HCT116 (cell line): ENCODE measurements at regions not wholly inside any gene's neighbourhood (a gene's known extent, or its start where the extent isn't known, plus 50 kb on each side); places are given as distances from the start of the nearest gene placed in this dataset.

Source experiments
- ATAC-seq: fragments of 200-7000 bp; cut with Tn5 transposase; 2 replicates; pipeline ENCODE4 v1.9.1; 2020; ENCODE audit warnings: mild to moderate bottlenecking, moderate library complexity
- BruUV-seq: library from RNA; stranded (reverse); fragments of 400-500 nt; replicated peaks from 2 replicates; lab custom pipeline; 2021; lab: Mats Ljungman, UMichigan
- CTCF ChIA-PET: fragments of 300-600 bp; sonication (Branson Sonifier 250); formaldehyde crosslinking; loops from one replicate; lab custom pipeline; 2021; ENCODE audit warnings: antibody characterized with exemption; lab: Charles Lee
- POLR2A ChIA-PET: fragments of 300-600, 350-600 bp; sonication (Branson Sonifier 250); formaldehyde crosslinking; loops from one replicate; lab custom pipeline; 2021; ENCODE audit warnings: antibody characterized with exemption; lab: Charles Lee
- RAD21 ChIA-PET, 2 experiments: fragments of 300-600 bp; sonication (Branson Sonifier 250); formaldehyde crosslinking; loops; one replicate each; lab custom pipeline; 2023; ENCODE audit warnings: low total read pairs in 2 of 2; ENCODE audit not compliant: uncharacterized antibody in 2 of 2, unreplicated experiment in 2 of 2, low non-redundant PET in 1 of 2; lab: Charles Lee
- DNase-seq: peaks from one replicate; pipeline ENCODE4 v3.0.0-alpha.2; 2010; ENCODE audit warnings: low read depth, low spot score
- H2AFZ ChIP-seq: fragments of 200-600 bp; shearing (Covaris generic), sonication (generic); 2 replicates; pipeline ENCODE4 v1.6.1; 2017; ENCODE audit warnings: low read depth, mixed run types, mixed read lengths, antibody characterized with exemption, low read length; ENCODE audit not compliant: poor library complexity, severe bottlenecking
- H3K27ac ChIP-seq: 2 replicates; pipeline ENCODE4 v1.5.1; 2012; ENCODE audit warnings: low read depth, low read length
- H3K27me3 ChIP-seq: fragments of 200-600 bp; sonication (generic); 2 replicates; pipeline ENCODE4 v1.6.1; 2016; ENCODE audit warnings: mixed run types, low read length, mixed read lengths; ENCODE audit not compliant: insufficient read depth
- H3K36me3 ChIP-seq, 2 experiments: fragments of 200-500 bp in 1 of 2; fragments of 200-600 bp in 1 of 2; sonication (Bioruptor generic) in 1 of 2; sonication (generic) in 1 of 2; 2 replicates each; pipeline versions ENCODE4 v1.5.1 to v1.6.1; 2014 to 2016; ENCODE audit warnings: low read length in 2 of 2, inconsistent platforms in 1 of 2, mixed read lengths in 1 of 2, mixed run types in 1 of 2; ENCODE audit not compliant: insufficient read depth in 2 of 2, control insufficient read depth in 1 of 2
- H3K4me1 ChIP-seq, 2 experiments: fragments of 200-600 bp in 1 of 2; sonication (generic) in 1 of 2; 2 replicates each; pipeline versions ENCODE4 v1.5.1 to v1.6.1; 2012 to 2017; ENCODE audit warnings: low read length in 2 of 2, inconsistent platforms in 1 of 2, mild to moderate bottlenecking in 1 of 2, mixed read lengths in 1 of 2, mixed run types in 1 of 2, moderate library complexity in 1 of 2; ENCODE audit not compliant: insufficient read depth in 2 of 2, control insufficient read depth in 1 of 2
- H3K4me2 ChIP-seq: fragments of 200-600 bp; sonication (generic); 2 replicates; pipeline ENCODE4 v1.6.1; 2017; ENCODE audit warnings: mixed run types, low read length, mixed read lengths
- H3K4me3 ChIP-seq, 2 experiments: fragments of 200-600 bp in 1 of 2; sonication (generic) in 1 of 2; replicated peaks in 1 of 2; 2 replicates each; pipeline ENCODE4 v1.5.1; 2011 to 2016; ENCODE audit warnings: low read length in 2 of 2, control low read depth in 1 of 2, low read depth in 1 of 2, mild to moderate bottlenecking in 1 of 2, mixed read lengths in 1 of 2, mixed run types in 1 of 2
- H3K79me2 ChIP-seq: fragments of 200-600 bp; sonication (generic); 2 replicates; pipeline ENCODE4 v1.6.1; 2017; ENCODE audit warnings: mild to moderate bottlenecking, mixed run types, low read length, moderate library complexity, mixed read lengths; ENCODE audit not compliant: insufficient read depth
- H3K9ac ChIP-seq: fragments of 200-600 bp; sonication (generic); 2 replicates; pipeline ENCODE4 v1.6.1; 2016; ENCODE audit warnings: low read length, mixed read lengths
- H3K9me2 ChIP-seq: fragments of 200-600 bp; sonication (generic), shearing (Covaris generic); 2 replicates; pipeline ENCODE4 v1.6.1; 2017; ENCODE audit warnings: mixed run types, mild to moderate bottlenecking, moderate library complexity; ENCODE audit not compliant: insufficient read depth
- H3K9me3 ChIP-seq, 2 experiments: fragments of 200-500 bp in 1 of 2; fragments of 200-600 bp in 1 of 2; sonication (Bioruptor generic) in 1 of 2; sonication (generic) in 1 of 2; 2 replicates each; pipeline ENCODE4 v1.6.1; 2014 to 2017; ENCODE audit warnings: low read length in 2 of 2, mixed read lengths in 2 of 2, inconsistent platforms in 1 of 2, low read depth in 1 of 2, mild to moderate bottlenecking in 1 of 2, mixed run types in 1 of 2, moderate library complexity in 1 of 2; ENCODE audit not compliant: control insufficient read depth in 1 of 2, insufficient read depth in 1 of 2
- H4K20me1 ChIP-seq: fragments of 200-600 bp; sonication (generic), shearing (Covaris generic); 2 replicates; pipeline ENCODE4 v1.6.1; 2017; ENCODE audit warnings: mixed run types, mild to moderate bottlenecking, moderate library complexity; ENCODE audit not compliant: insufficient read depth
- JUND ChIP-seq: IDR thresholded peaks from 2 replicates; pipeline ENCODE4 v1.6.1; 2012
- intact Hi-C: fragments of 100-400 bp; cut with micrococcal nuclease; formaldehyde crosslinking; loops from 2 replicates; pipeline ENCODE4 v1.10.0; 2022

GRCh38 chr17:37796076-37796475 is 51.2 kb upstream of the HNF1B start:
- Histone ChIP-seq H3K9ac (no peak overlapping the region), H3K9me2 (no peaks in the 10 kb centered on the region), H3K79me2 (no peaks in the 10 kb centered on the region), H3K4me3 (no peak overlapping the region), H3K36me3 (no peaks in the 10 kb centered on the region), H4K20me1 (no peaks in the 10 kb centered on the region), H3K4me1 (no peaks in the 10 kb centered on the region), H3K4me2 (no peak overlapping the region), H3K27ac (no peak overlapping the region), H3K9me3 (0 out of 4 replicates have a peak, but pooled peaks cover 0 to 5% of the 10 kb centered on the region in 2 experiments), H3K27me3 (no peaks in the 10 kb centered on the region), H2AFZ (no peak overlapping the region)
- ChIA-PET CTCF (no interaction called here), POLR2A (no interaction called here), RAD21 (no interaction called here)
- intact Hi-C loops: no loop called here
- no TSS peak for BruUV-seq
- no peak for ATAC-seq
- no peak for DNase-seq
- TF ChIP-seq JUND: no peak
